ENCODE measurements at regions not wholly inside any gene's neighbourhood (a gene's known extent, or its start where the extent isn't known, plus 50 kb on each side); places are given as distances from the start of the nearest gene placed in this dataset.

GRCh38 chr4:64479338-64479737 is 70.1 kb upstream of the TECRL start:
- H3K4me3 ChIP-seq (replicated peaks; ENCODE audit: insufficient read depth, low read length) = no peak overlapping the region
- no peak for TF ChIP-seq GABPA (IDR thresholded peaks at IDR 0.05; ENCODE audit: low read depth)
- no peak for DNase-seq (ENCODE audit: low read depth in 1 of 2, low spot score in 1 of 2)

GRCh38 chr4:64477127-64477526 is 67.9 kb upstream of the TECRL start:
- TF ChIP-seq POLR2AphosphoS5 (IDR thresholded peaks at IDR 0.05; ENCODE audit: low read depth) = no peak
- TF ChIP-seq GABPA (IDR thresholded peaks at IDR 0.05; ENCODE audit: low read depth) = no peak
- no peak for TF ChIP-seq CTCF (IDR thresholded peaks at IDR 0.05; ENCODE audit: insufficient read depth, low read length)
- no peak for TF ChIP-seq SPI1 (IDR thresholded peaks at IDR 0.05; ENCODE audit: borderline replicate concordance, low read depth)
- TF ChIP-seq, protein P1, sequence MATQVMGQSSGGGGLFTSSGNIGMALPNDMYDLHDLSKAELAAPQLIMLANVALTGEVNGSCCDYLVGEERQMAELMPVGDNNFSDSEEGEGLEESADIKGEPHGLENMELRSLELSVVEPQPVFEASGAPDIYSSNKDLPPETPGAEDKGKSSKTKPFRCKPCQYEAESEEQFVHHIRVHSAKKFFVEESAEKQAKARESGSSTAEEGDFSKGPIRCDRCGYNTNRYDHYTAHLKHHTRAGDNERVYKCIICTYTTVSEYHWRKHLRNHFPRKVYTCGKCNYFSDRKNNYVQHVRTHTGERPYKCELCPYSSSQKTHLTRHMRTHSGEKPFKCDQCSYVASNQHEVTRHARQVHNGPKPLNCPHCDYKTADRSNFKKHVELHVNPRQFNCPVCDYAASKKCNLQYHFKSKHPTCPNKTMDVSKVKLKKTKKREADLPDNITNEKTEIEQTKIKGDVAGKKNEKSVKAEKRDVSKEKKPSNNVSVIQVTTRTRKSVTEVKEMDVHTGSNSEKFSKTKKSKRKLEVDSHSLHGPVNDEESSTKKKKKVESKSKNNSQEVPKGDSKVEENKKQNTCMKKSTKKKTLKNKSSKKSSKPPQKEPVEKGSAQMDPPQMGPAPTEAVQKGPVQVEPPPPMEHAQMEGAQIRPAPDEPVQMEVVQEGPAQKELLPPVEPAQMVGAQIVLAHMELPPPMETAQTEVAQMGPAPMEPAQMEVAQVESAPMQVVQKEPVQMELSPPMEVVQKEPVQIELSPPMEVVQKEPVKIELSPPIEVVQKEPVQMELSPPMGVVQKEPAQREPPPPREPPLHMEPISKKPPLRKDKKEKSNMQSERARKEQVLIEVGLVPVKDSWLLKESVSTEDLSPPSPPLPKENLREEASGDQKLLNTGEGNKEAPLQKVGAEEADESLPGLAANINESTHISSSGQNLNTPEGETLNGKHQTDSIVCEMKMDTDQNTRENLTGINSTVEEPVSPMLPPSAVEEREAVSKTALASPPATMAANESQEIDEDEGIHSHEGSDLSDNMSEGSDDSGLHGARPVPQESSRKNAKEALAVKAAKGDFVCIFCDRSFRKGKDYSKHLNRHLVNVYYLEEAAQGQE (IDR thresholded peaks at IDR 0.05; ENCODE audit: insufficient replicate concordance, low read depth) = no peak
- Histone ChIP-seq H3K4me3 (replicated peaks; ENCODE audit: insufficient read depth, low read length) (no peak overlapping the region), H3K27me3 (ENCODE audit: insufficient read depth, poor library complexity, severe bottlenecking) (no peaks in the 10 kb centered on the region), H3K27ac (replicated peaks) (no peak overlapping the region)
- no peak for DNase-seq (ENCODE audit: low read depth in 1 of 2, low spot score in 1 of 2)

More at GRCh38 chr4:64479338-64479737, 70.1 kb upstream of the TECRL start:
- Histone ChIP-seq H3K27me3 (ENCODE audit: insufficient read depth, poor library complexity, severe bottlenecking) (no peaks in the 10 kb centered on the region), H3K27ac (replicated peaks) (no peak overlapping the region)

GRCh38 chr4:64465263-64465662 is 56.0 kb upstream of the TECRL start:
- no peak for DNase-seq (ENCODE audit: low read depth in 1 of 2, low spot score in 1 of 2)
- no peak overlapping the region for H3K4me3 ChIP-seq (replicated peaks; ENCODE audit: insufficient read depth, low read length)
- no peaks in the 10 kb centered on the region for H3K27me3 ChIP-seq (ENCODE audit: insufficient read depth, poor library complexity, severe bottlenecking)
- TF ChIP-seq POLR2AphosphoS5 (IDR thresholded peaks at IDR 0.05; ENCODE audit: low read depth) (no peak), CTCF (IDR thresholded peaks at IDR 0.05; ENCODE audit: insufficient read depth, low read length) (no peak), SPI1 (IDR thresholded peaks at IDR 0.05; ENCODE audit: borderline replicate concordance, low read depth) (no peak), GABPA (IDR thresholded peaks at IDR 0.05; ENCODE audit: low read depth) (no peak)
- TF ChIP-seq, protein P1 (IDR thresholded peaks at IDR 0.05; ENCODE audit: insufficient replicate concordance, low read depth) = no peak
- H3K27ac ChIP-seq (replicated peaks) = no peak overlapping the region

- TF ChIP-seq GABPA (IDR thresholded peaks at IDR 0.05; ENCODE audit: low read depth) (no peak), POLR2AphosphoS5 (IDR thresholded peaks at IDR 0.05; ENCODE audit: low read depth) (no peak), SPI1 (IDR thresholded peaks at IDR 0.05; ENCODE audit: borderline replicate concordance, low read depth) (no peak), CTCF (IDR thresholded peaks at IDR 0.05; ENCODE audit: insufficient read depth, low read length) (no peak)
- TF ChIP-seq, protein P1 (IDR thresholded peaks at IDR 0.05; ENCODE audit: insufficient replicate concordance, low read depth) = no peak
- DNase-seq (ENCODE audit: low read depth in 1 of 2, low spot score in 1 of 2) = no peak
These were observed 55.3 kb upstream of the TECRL start for GRCh38 chr4:64464581-64464980.

More at GRCh38 chr4:64464581-64464980, 55.3 kb upstream of the TECRL start:
- no peaks in the 10 kb centered on the region for H3K27me3 ChIP-seq (ENCODE audit: insufficient read depth, poor library complexity, severe bottlenecking)
- no peak overlapping the region for H3K27ac ChIP-seq (replicated peaks)
- H3K4me3 ChIP-seq (replicated peaks; ENCODE audit: insufficient read depth, low read length) = no peak overlapping the region
